CD4-positive, alpha-beta T cell (primary cell): ENCODE measurements at regions not wholly inside any gene's neighbourhood (a gene's known extent, or its start where the extent isn't known, plus 50 kb on each side); places are given as distances from the start of the nearest gene placed in this dataset.
"Not testable (repeated sequence)": the region's sequence is repeated elsewhere in the genome, so short reads cannot be mapped to it uniquely, and the experiment has no call there.

Experiments
- ATAC-seq: fragments of 200-7000 bp; cut with Tn5 transposase; one replicate; pipeline ENCODE4 v1.10.0; 2022; ENCODE audit warnings: mild to moderate bottlenecking; ENCODE audit not compliant: poor library complexity
- CTCF ChIA-PET: fragments of 350-600 bp; sonication (Branson Sonifier 250); formaldehyde crosslinking; loops from one replicate; lab custom pipeline; 2021; ENCODE audit warnings: antibody characterized with exemption, inconsistent platforms; lab: Charles Lee
- POLR2A ChIA-PET: fragments of 350-600 bp; sonication (Branson Sonifier 250); formaldehyde crosslinking; loops from one replicate; lab custom pipeline; 2021; ENCODE audit warnings: antibody characterized with exemption, inconsistent platforms; lab: Charles Lee
- DNase-seq, 14 experiments: peaks; one replicate each; pipeline ENCODE4 v3.0.0-alpha.2; 2013 to 2020; ENCODE audit warnings: mixed read lengths in 2 of 14
- H3K27ac ChIP-seq, 2 donors: one replicate each; pipeline versions ENCODE4 v1.5.1 to v1.7.0; 2013; ENCODE audit warnings: low read length in 2 of 2, low read depth in 1 of 2, mild to moderate bottlenecking in 1 of 2
- H3K27me3 ChIP-seq, 2 experiments: 1 replicate in 1 of 2; 2 replicates in 1 of 2; pipeline versions ENCODE4 v1.6.1 to v1.7.0; 2013; ENCODE audit warnings: low read length in 2 of 2, control low read depth in 1 of 2, mild to moderate bottlenecking in 1 of 2, moderate library complexity in 1 of 2; ENCODE audit not compliant: insufficient read depth in 2 of 2, control insufficient read depth in 1 of 2
- H3K36me3 ChIP-seq: one replicate; pipeline ENCODE4 v1.6.1; 2013; ENCODE audit warnings: low read length, control low read depth; ENCODE audit not compliant: insufficient read depth
- H3K4me1 ChIP-seq: one replicate; pipeline ENCODE4 v1.6.1; 2013; ENCODE audit warnings: low read length, control low read depth; ENCODE audit not compliant: insufficient read depth
- H3K4me3 ChIP-seq: one replicate; pipeline ENCODE4 v1.5.1; 2013; ENCODE audit warnings: mild to moderate bottlenecking, low read length, moderate library complexity
- H3K9me3 ChIP-seq, 2 experiments: 1 replicate in 1 of 2; 2 replicates in 1 of 2; pipeline versions ENCODE4 v1.6.1 to v1.7.0; 2013; ENCODE audit warnings: low read length in 2 of 2, mild to moderate bottlenecking in 2 of 2, control low read depth in 1 of 2, moderate library complexity in 1 of 2; ENCODE audit not compliant: control insufficient read depth in 1 of 2, insufficient read depth in 1 of 2
- H3K27ac Mint-ChIP-seq: one replicate; pipeline ENCODE4 v1.8.0; 2020; ENCODE audit warnings: mixed read lengths
- H3K27me3 Mint-ChIP-seq: one replicate; pipeline ENCODE4 v1.8.0; 2021; ENCODE audit warnings: mixed read lengths
- H3K36me3 Mint-ChIP-seq: one replicate; pipeline ENCODE4 v1.8.0; 2021; ENCODE audit warnings: low read depth, mixed read lengths
- H3K4me1 Mint-ChIP-seq: one replicate; pipeline ENCODE4 v1.8.0; 2021; ENCODE audit warnings: low read depth, mixed read lengths
- H3K4me3 Mint-ChIP-seq: one replicate; pipeline ENCODE4 v1.8.0; 2020; ENCODE audit warnings: mild to moderate bottlenecking, mixed read lengths
- H3K9me3 Mint-ChIP-seq: one replicate; pipeline ENCODE4 v1.8.0; 2020; ENCODE audit warnings: mixed read lengths
- CTCF ChIP-seq: fragments of 200-600 bp; IDR thresholded peaks from one replicate; pipeline ENCODE4 v1.8.0; 2022; ENCODE audit warnings: antibody characterized with exemption, mild to moderate bottlenecking
- intact Hi-C, 2 experiments: fragments of 100-400 bp; cut with DNase I in 1 of 2; cut with micrococcal nuclease in 1 of 2; formaldehyde crosslinking; loops; one replicate each; pipeline versions ENCODE4 v1.15.1 to v1.9.0; 2023 to 2025; cut with DNase I, micrococcal nuclease

GRCh38 chr15:98549741-98550140 lies 98.6 kb upstream of the IGF1R start:
- Histone ChIP-seq H3K9me3 (peaks cover 0 to 20% of the 10 kb centered on the region in 2 experiments), H3K36me3 (no peaks in the 10 kb centered on the region), H3K4me1 (peaks cover 18% of the 10 kb centered on the region), H3K4me3 (no peak overlapping the region), H3K27ac (no peak overlapping the region), H3K27me3 (peaks cover 30% of the 10 kb centered on the region in 2 experiments)
- Mint-ChIP-seq H3K9me3 (no peaks in the 10 kb centered on the region), H3K36me3 (no peaks in the 10 kb centered on the region), H3K27me3 (peaks cover 63% of the 10 kb centered on the region), H3K4me3 (no peak overlapping the region), H3K27ac (no peak overlapping the region), H3K4me1 (peaks cover 25% of the 10 kb centered on the region)
- intact Hi-C loops = no loop called here
- POLR2A ChIA-PET = no interaction called here
- TF ChIP-seq CTCF = no peak
- CTCF ChIA-PET = no interaction called here
- no peak for DNase-seq
- no peak for ATAC-seq

DNA sequence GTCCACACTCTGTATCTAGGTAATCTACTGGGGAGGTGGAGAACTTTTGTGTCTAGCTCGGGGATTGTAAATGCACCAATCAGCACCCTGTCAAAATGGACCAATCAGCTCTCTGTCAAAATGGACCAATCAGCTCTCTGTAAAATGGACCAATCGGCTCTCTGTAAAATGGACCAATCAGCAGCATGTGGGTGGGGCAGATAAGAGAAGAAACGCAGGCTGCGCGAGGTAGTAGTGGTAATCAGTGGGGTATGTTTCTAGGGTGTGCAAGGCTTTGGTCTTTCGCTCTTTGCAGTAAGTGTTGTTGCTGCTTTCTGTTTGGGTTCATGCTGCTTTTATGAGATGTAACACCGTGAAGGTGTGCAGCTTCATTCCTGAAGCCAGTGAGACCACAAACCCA lies 98.0 kb upstream of the IGF1R start:
- peaks cover 25% of the 10 kb centered on the region for H3K4me1 Mint-ChIP-seq
- peaks cover 18% of the 10 kb centered on the region for H3K4me1 ChIP-seq
- peaks cover 30% of the 10 kb centered on the region in 2 experiments for H3K27me3 ChIP-seq
- H3K9me3 ChIP-seq = peaks cover 0 to 20% of the 10 kb centered on the region in 2 experiments
- ATAC-seq, DNase-seq, intact Hi-C loops, CTCF ChIA-PET, H3K9me3 Mint-ChIP-seq, H3K27ac ChIP-seq, H3K4me3 ChIP-seq, H3K4me3 Mint-ChIP-seq, H3K27ac Mint-ChIP-seq, H3K36me3 ChIP-seq, H3K36me3 Mint-ChIP-seq: not testable (repeated sequence)
- peaks cover 59% of the 10 kb centered on the region for H3K27me3 Mint-ChIP-seq
- POLR2A ChIA-PET = interaction anchor here (0.6 kb wide), 1 partner anchor 70 kb away, joined by 4 read pairs; no protein-coding TSS in a partner anchor

DNA sequence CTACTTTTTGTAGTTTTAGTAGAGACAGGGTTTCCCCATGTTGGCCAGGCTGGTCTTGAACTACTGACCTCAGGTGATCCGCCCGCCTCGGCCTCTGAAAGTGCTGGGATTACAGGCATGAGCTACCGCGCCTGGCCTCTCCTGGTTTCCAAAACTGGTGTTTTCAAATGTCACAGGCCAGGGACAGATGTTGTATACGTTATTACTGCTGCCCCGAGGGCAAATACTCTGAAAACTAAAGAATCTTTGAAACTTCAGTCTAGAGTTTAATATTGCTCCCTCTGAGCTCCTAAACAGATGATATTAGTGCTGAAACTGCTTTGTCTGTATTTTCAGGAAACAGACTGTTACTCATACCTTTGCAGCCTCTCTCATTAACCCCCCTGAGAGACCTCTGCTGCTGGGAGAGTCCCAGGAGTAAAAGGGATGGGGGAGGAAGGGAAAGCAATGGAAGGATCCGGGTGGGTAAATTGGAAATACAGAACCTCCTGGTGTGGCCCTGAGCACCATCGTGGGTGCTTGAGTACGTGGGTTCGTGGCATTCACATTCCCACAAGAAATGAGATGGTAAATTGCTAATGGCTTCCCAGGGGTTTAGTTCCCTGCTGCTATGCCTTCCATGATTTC lies 96.3 kb upstream of the IGF1R start:
- Histone ChIP-seq H3K36me3 (no peaks in the 10 kb centered on the region), H3K27ac (no peak overlapping the region), H3K4me3 (no peak overlapping the region), H3K9me3 (peaks cover 0 to 20% of the 10 kb centered on the region in 2 experiments), H3K4me1 (peaks cover 18% of the 10 kb centered on the region), H3K27me3 (peaks cover 18 to 19% of the 10 kb centered on the region in 2 experiments)
- H3K4me1 Mint-ChIP-seq = peaks cover 23% of the 10 kb centered on the region
- H3K36me3 Mint-ChIP-seq = no peaks in the 10 kb centered on the region
- POLR2A ChIA-PET = no interaction called here
- CTCF ChIA-PET = no interaction called here
- no peaks in the 10 kb centered on the region for H3K9me3 Mint-ChIP-seq
- no peak overlapping the region for H3K4me3 Mint-ChIP-seq
- H3K27me3 Mint-ChIP-seq = peaks cover 42% of the 10 kb centered on the region
- no peak overlapping the region for H3K27ac Mint-ChIP-seq
- intact Hi-C loops = no loop called here
- DNase-seq (no peak), ATAC-seq (no peak)
- TF ChIP-seq CTCF = no peak
